Suprapubic skin (tissue), 3 donors: ENCODE measurements at regions not wholly inside any gene's neighbourhood (a gene's known extent, or its start where the extent isn't known, plus 50 kb on each side); places are given as distances from the start of the nearest gene placed in this dataset.

Experiments used
- POLR2A ChIP-seq, 2 donors: fragments of 450-650 bp; IDR thresholded peaks; one replicate each; pipeline ENCODE4 v1.6.1; 2017; ENCODE audit warnings: antibody characterized with exemption in 2 of 2, mild to moderate bottlenecking in 2 of 2, moderate library complexity in 2 of 2
- TF ChIP-seq, protein P1 (sequence below), 2 donors: fragments of 200-600 bp in 1 of 2; fragments of 450-650 bp in 1 of 2; sonication (generic) in 1 of 2; IDR thresholded peaks; one replicate each; pipeline ENCODE4 v1.5.1; 2016 to 2019; ENCODE audit warnings: antibody characterized with exemption in 2 of 2, mild to moderate bottlenecking in 1 of 2, moderate library complexity in 1 of 2

DNA sequence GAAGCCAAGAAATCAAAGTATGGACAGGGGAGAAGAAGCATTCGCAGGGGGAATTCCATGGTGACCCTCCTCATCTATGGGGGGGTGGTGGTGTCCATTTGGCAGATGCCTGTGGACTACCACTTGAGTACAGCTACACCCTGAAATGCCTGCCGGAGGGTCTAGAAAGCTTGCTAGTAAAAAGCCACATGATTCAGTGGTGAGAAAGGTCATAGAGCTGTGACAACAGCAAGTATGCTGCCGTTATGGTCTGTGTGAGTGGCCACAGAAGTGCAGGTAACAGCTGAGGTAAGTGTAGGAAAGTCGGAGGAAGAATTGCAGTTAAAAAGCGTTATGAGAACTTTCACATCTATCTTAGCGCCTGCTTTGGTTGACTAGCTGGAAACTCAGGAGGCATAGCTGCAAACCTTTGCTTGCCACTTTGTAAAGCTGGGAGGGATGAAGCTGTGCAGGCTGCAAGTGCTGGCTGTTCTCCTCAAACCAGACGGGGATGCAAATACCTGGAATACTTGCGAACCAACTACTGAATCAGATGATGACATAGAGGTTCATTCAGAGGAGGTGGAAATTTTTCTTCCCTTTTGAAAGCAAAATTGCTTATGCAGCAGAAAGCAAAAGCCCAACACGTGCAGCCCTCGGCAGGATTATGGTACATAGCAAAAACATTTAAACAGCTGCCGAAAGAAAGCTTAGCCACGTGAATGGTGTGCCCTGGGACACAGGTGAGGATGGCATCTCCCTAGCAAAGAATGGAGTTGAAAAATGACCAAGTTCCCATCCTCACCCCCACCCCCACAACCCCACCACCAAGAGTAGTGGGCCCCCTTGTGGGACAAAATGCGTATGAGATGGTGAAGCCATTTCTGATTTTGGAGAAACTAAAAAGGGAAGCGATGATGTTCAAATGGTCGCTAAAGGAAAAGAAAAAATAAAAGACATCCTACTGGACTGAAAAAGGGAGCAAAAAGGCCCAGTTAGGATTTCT is 287.0 kb downstream of the RERGL start:
- TF ChIP-seq, protein P1, sequence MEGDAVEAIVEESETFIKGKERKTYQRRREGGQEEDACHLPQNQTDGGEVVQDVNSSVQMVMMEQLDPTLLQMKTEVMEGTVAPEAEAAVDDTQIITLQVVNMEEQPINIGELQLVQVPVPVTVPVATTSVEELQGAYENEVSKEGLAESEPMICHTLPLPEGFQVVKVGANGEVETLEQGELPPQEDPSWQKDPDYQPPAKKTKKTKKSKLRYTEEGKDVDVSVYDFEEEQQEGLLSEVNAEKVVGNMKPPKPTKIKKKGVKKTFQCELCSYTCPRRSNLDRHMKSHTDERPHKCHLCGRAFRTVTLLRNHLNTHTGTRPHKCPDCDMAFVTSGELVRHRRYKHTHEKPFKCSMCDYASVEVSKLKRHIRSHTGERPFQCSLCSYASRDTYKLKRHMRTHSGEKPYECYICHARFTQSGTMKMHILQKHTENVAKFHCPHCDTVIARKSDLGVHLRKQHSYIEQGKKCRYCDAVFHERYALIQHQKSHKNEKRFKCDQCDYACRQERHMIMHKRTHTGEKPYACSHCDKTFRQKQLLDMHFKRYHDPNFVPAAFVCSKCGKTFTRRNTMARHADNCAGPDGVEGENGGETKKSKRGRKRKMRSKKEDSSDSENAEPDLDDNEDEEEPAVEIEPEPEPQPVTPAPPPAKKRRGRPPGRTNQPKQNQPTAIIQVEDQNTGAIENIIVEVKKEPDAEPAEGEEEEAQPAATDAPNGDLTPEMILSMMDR (IDR thresholded peaks at IDR 0.05) = no peak
- TF ChIP-seq POLR2A (IDR thresholded peaks at IDR 0.05) = no peak
